ENCODE measurements at regions not wholly inside any gene's neighbourhood (a gene's known extent, or its start where the extent isn't known, plus 50 kb on each side); places are given as distances from the start of the nearest gene placed in this dataset.

DNA sequence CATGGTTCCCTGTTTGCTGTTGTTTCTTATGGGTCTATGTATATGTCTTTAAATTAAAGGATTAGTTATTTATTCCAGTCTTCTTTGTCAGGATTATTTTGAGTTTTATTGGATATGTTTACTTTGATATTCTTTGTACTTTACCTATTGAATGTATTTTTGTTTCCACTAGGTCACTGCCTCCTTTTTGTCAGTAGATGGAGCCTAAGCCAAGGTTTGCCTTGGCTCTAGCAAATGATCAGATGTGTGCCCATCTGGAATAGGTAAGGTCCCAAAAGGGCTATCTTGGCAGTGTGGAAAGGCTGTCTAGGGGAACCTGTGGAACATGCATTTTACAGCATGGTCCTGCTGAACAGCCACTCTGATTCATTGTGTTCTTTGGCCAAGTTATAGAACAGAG lies 337.3 kb upstream of the GHITM start:
- Histone ChIP-seq H3K27me3 (ENCODE audit: control insufficient read depth in 1 of 2, insufficient read depth in 2 of 2, low read length in 2 of 2) (no peaks in the 10 kb centered on the region), H3K4me3 (ENCODE audit: low read depth in 1 of 2, low read length in 2 of 2) (no peak overlapping the region), H3K36me3 (ENCODE audit: insufficient read depth, low read length) (no peaks in the 10 kb centered on the region), H3K4me1 (ENCODE audit: insufficient read depth, low read length) (no peaks in the 10 kb centered on the region), H3K9me3 (ENCODE audit: low read length) (no peaks in the 10 kb centered on the region), H3K27ac (ENCODE audit: low read depth, low read length) (no peak overlapping the region), H3K9ac (ENCODE audit: low read length) (no peak overlapping the region)

DNA sequence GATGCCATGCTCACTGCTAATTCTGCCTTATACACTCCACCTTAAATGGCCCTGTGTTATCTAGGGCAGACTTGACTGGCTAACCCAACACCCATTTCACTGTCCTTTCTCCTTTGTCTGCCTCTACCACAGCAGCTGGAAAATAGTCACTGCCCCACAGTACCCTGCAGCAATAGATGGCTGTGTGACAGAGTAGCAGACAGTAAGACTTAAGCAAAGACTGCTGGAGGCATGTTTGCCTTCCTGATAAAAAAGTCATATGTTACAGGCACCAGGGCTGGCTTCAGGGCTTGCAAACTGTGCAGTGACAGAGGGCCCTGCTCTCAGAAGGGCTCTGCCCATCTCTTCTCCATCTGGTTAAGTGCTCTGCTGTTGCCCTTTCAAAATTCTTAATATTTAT lies 332.6 kb upstream of the GHITM start:
- Histone ChIP-seq H3K9me3 (ENCODE audit: low read length) (no peaks in the 10 kb centered on the region), H3K27me3 (ENCODE audit: control insufficient read depth in 1 of 2, insufficient read depth in 2 of 2, low read length in 2 of 2) (no peaks in the 10 kb centered on the region), H3K4me1 (ENCODE audit: insufficient read depth, low read length) (no peaks in the 10 kb centered on the region), H3K27ac (ENCODE audit: low read depth, low read length) (no peak overlapping the region), H3K4me3 (ENCODE audit: low read depth in 1 of 2, low read length in 2 of 2) (no peak overlapping the region), H3K9ac (ENCODE audit: low read length) (no peak overlapping the region), H3K36me3 (ENCODE audit: insufficient read depth, low read length) (no peaks in the 10 kb centered on the region)

DNA sequence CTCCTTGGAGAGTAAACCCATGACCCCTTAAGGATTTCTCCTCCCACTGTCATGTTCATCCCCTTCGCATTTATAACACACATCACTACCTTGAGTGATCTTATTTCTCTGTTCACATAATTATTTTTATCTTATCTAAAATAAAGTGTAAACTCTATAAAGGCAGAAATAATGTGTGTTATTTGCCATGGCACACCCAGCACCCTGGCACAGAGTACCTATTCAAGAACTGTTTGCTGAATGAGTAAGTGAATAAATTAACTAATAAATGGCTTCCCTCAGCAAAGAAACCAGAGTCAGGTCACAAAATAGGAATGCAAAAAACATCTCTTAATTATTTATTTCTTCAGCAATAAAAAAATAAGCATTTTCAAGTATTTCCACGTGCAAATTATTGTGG lies 330.3 kb upstream of the GHITM start:
- Histone ChIP-seq H3K36me3 (ENCODE audit: insufficient read depth, low read length) (no peaks in the 10 kb centered on the region), H3K27ac (ENCODE audit: low read depth, low read length) (no peak overlapping the region), H3K9ac (ENCODE audit: low read length) (no peak overlapping the region), H3K9me3 (ENCODE audit: low read length) (no peaks in the 10 kb centered on the region), H3K4me1 (ENCODE audit: insufficient read depth, low read length) (no peaks in the 10 kb centered on the region), H3K27me3 (ENCODE audit: control insufficient read depth in 1 of 2, insufficient read depth in 2 of 2, low read length in 2 of 2) (no peaks in the 10 kb centered on the region), H3K4me3 (ENCODE audit: low read depth in 1 of 2, low read length in 2 of 2) (no peak overlapping the region)

GRCh38 chr10:83816942-83817341 lies 322.4 kb upstream of the GHITM start:
- Histone ChIP-seq H3K4me3 (ENCODE audit: low read depth in 1 of 2, low read length in 2 of 2) (no peak overlapping the region), H3K4me1 (ENCODE audit: insufficient read depth, low read length) (no peaks in the 10 kb centered on the region), H3K9me3 (ENCODE audit: low read length) (no peaks in the 10 kb centered on the region), H3K27ac (ENCODE audit: low read depth, low read length) (no peak overlapping the region), H3K36me3 (ENCODE audit: insufficient read depth, low read length) (no peaks in the 10 kb centered on the region), H3K27me3 (ENCODE audit: control insufficient read depth in 1 of 2, insufficient read depth in 2 of 2, low read length in 2 of 2) (no peaks in the 10 kb centered on the region), H3K9ac (ENCODE audit: low read length) (no peak overlapping the region)

DNA sequence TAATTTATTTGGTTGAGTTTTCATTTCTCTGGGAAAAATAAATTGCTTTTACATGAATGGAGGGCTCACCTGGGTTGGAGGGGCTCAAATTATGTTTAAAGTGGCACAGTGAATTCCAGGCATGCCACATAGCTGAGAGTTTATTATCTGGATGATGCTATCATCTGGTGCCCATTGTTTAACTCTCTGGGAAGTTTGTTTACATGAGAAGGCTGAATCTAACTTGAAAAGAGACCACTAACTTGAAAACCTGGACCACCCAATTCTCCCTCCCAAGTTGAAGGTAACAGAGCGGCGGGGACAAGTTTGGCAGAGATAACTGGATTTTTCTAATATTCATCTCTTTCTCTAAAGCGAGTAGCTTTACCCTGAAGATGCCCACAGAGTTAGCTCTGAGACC lies 321.5 kb upstream of the GHITM start:
- H3K27ac ChIP-seq (ENCODE audit: low read depth, low read length): no peak overlapping the region
- H3K27me3 ChIP-seq (ENCODE audit: control insufficient read depth in 1 of 2, insufficient read depth in 2 of 2, low read length in 2 of 2): no peaks in the 10 kb centered on the region
- H3K36me3 ChIP-seq (ENCODE audit: insufficient read depth, low read length): no peaks in the 10 kb centered on the region
- H3K4me1 ChIP-seq (ENCODE audit: insufficient read depth, low read length): no peaks in the 10 kb centered on the region
- no peak overlapping the region for H3K4me3 ChIP-seq (ENCODE audit: low read depth in 1 of 2, low read length in 2 of 2)
- H3K9ac ChIP-seq (ENCODE audit: low read length): no peak overlapping the region
- H3K9me3 ChIP-seq (ENCODE audit: low read length): no peaks in the 10 kb centered on the region

GRCh38 chr10:83819609-83820008 lies 319.7 kb upstream of the GHITM start:
- Histone ChIP-seq H3K27me3 (ENCODE audit: control insufficient read depth in 1 of 2, insufficient read depth in 2 of 2, low read length in 2 of 2) (no peaks in the 10 kb centered on the region), H3K27ac (ENCODE audit: low read depth, low read length) (no peak overlapping the region), H3K9me3 (ENCODE audit: low read length) (no peaks in the 10 kb centered on the region), H3K36me3 (ENCODE audit: insufficient read depth, low read length) (no peaks in the 10 kb centered on the region), H3K4me3 (ENCODE audit: low read depth in 1 of 2, low read length in 2 of 2) (no peak overlapping the region), H3K4me1 (ENCODE audit: insufficient read depth, low read length) (no peaks in the 10 kb centered on the region), H3K9ac (ENCODE audit: low read length) (no peak overlapping the region)

GRCh38 chr10:83820033-83820432 lies 319.3 kb upstream of the GHITM start:
- Histone ChIP-seq H3K9me3 (ENCODE audit: low read length) (no peaks in the 10 kb centered on the region), H3K4me3 (ENCODE audit: low read depth in 1 of 2, low read length in 2 of 2) (no peak overlapping the region), H3K27me3 (ENCODE audit: control insufficient read depth in 1 of 2, insufficient read depth in 2 of 2, low read length in 2 of 2) (no peaks in the 10 kb centered on the region), H3K36me3 (ENCODE audit: insufficient read depth, low read length) (no peaks in the 10 kb centered on the region), H3K4me1 (ENCODE audit: insufficient read depth, low read length) (no peaks in the 10 kb centered on the region), H3K9ac (ENCODE audit: low read length) (no peak overlapping the region), H3K27ac (ENCODE audit: low read depth, low read length) (no peak overlapping the region)

DNA sequence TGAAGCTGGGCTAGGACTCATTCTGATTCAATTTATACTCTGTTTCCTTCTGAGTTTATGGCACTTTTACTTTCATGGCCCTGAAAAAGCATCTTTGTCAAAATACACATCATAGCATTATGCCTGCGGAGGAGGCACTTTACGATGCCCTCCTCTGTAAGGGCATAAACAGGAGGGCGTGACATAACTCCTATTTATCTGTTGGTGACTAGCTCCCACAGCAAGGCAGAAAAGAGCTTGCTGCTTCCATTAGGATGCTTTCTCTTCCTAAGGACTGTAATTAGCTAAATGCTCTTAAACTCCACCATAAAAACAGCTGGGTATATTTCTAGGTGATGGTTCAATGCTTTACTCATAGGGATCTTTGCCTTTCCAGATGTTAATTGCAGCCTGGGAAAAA lies 315.2 kb upstream of the GHITM start:
- Histone ChIP-seq H3K9me3 (ENCODE audit: low read length) (no peaks in the 10 kb centered on the region), H3K4me1 (ENCODE audit: insufficient read depth, low read length) (no peaks in the 10 kb centered on the region), H3K9ac (ENCODE audit: low read length) (no peak overlapping the region), H3K4me3 (ENCODE audit: low read depth in 1 of 2, low read length in 2 of 2) (no peak overlapping the region), H3K27me3 (ENCODE audit: control insufficient read depth in 1 of 2, insufficient read depth in 2 of 2, low read length in 2 of 2) (no peaks in the 10 kb centered on the region), H3K27ac (ENCODE audit: low read depth, low read length) (no peak overlapping the region), H3K36me3 (ENCODE audit: insufficient read depth, low read length) (no peaks in the 10 kb centered on the region)

GRCh38 chr10:83834096-83834495 lies 305.2 kb upstream of the GHITM start:
- no peaks in the 10 kb centered on the region for H3K36me3 ChIP-seq (ENCODE audit: insufficient read depth, low read length)
- no peaks in the 10 kb centered on the region for H3K27me3 ChIP-seq (ENCODE audit: control insufficient read depth in 1 of 2, insufficient read depth in 2 of 2, low read length in 2 of 2)
- H3K4me1 ChIP-seq (ENCODE audit: insufficient read depth, low read length): no peaks in the 10 kb centered on the region

DNA sequence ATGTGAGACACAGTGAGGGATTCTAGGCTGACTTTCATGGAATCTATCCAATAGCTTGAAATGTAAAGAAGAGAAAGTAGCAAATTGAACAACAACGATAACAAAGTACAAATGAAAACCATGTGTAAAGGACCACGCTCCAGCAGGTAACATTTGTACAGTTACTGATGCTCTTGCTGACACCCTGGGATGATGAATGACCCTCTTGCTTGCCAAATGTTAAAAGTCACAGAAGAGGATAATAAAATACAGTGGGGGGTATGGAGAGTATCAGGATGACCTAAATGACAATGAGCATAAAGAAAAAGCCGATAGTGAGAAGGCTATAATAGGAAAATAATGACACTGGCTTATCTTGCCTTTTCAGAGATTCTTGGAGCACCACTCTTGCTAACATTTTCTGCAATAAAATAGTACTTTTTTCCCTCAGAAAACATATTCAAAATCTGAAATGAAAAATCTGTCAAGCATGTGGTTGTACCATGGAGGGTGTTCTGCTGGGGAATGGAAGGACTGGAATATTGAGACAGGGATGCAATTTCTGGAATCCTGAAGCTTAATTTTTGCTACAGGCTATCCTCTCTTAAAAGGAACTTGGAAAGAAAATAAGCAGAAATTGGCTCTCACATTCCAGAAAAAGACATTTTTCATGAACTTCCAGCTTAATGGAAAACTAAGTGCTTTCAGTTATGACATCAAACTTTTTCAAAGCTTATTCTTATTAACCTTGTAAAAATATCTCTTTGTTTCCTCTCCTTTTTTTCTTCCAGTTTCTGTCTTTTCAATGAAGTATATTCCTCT lies 303.2 kb upstream of the GHITM start:
- H3K4me1 ChIP-seq (ENCODE audit: insufficient read depth, low read length): no peaks in the 10 kb centered on the region
- no peak overlapping the region for H3K4me3 ChIP-seq (ENCODE audit: low read depth in 1 of 2, low read length in 2 of 2)
- no peak overlapping the region for H3K9ac ChIP-seq (ENCODE audit: low read length)
- H3K27ac ChIP-seq (ENCODE audit: low read depth, low read length): no peak overlapping the region
- H3K9me3 ChIP-seq (ENCODE audit: low read length): no peaks in the 10 kb centered on the region
- H3K27me3 ChIP-seq (ENCODE audit: control insufficient read depth in 1 of 2, insufficient read depth in 2 of 2, low read length in 2 of 2): no peaks in the 10 kb centered on the region
- H3K36me3 ChIP-seq (ENCODE audit: insufficient read depth, low read length): no peaks in the 10 kb centered on the region

More at GRCh38 chr10:83834096-83834495, 305.2 kb upstream of the GHITM start:
- Histone ChIP-seq H3K9ac (ENCODE audit: low read length) (no peak overlapping the region), H3K9me3 (ENCODE audit: low read length) (no peaks in the 10 kb centered on the region), H3K27ac (ENCODE audit: low read depth, low read length) (no peak overlapping the region), H3K4me3 (ENCODE audit: low read depth in 1 of 2, low read length in 2 of 2) (no peak overlapping the region)

DNA sequence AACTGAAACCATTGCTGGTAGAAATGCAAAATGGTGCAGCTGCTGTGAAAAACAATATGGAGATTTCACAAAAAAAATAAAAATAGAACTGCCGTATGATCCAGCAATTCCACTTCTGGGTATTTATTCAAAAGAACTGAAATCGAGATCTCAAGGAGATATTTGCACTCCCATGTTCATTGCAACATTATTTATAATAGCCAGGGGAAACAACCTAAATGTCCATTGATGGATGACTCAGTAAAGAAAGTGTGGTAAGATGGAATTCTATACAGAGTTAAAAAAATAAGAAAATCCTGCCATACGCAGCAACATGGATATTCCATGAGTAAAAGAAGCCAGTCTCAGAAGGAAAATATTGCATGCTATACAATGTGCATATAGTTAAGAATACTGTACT lies 290.6 kb upstream of the GHITM start:
- Histone ChIP-seq H3K4me1 (ENCODE audit: insufficient read depth, low read length) (no peaks in the 10 kb centered on the region), H3K27ac (ENCODE audit: low read depth, low read length) (no peak overlapping the region), H3K9me3 (ENCODE audit: low read length) (no peaks in the 10 kb centered on the region), H3K4me3 (ENCODE audit: low read depth in 1 of 2, low read length in 2 of 2) (no peak overlapping the region), H3K27me3 (ENCODE audit: control insufficient read depth in 1 of 2, insufficient read depth in 2 of 2, low read length in 2 of 2) (no peaks in the 10 kb centered on the region), H3K9ac (ENCODE audit: low read length) (no peak overlapping the region), H3K36me3 (ENCODE audit: insufficient read depth, low read length) (no peaks in the 10 kb centered on the region)

- no peak overlapping the region for H3K4me3 ChIP-seq (ENCODE audit: low read depth in 1 of 2, low read length in 2 of 2)
- no peak overlapping the region for H3K9ac ChIP-seq (ENCODE audit: low read length)
- no peaks in the 10 kb centered on the region for H3K27me3 ChIP-seq (ENCODE audit: control insufficient read depth in 1 of 2, insufficient read depth in 2 of 2, low read length in 2 of 2)
- H3K9me3 ChIP-seq (ENCODE audit: low read length): no peaks in the 10 kb centered on the region
- no peaks in the 10 kb centered on the region for H3K36me3 ChIP-seq (ENCODE audit: insufficient read depth, low read length)
- H3K27ac ChIP-seq (ENCODE audit: low read depth, low read length): no peak overlapping the region
- no peaks in the 10 kb centered on the region for H3K4me1 ChIP-seq (ENCODE audit: insufficient read depth, low read length)
Measured at GRCh38 chr10:83849150-83849549, 290.2 kb upstream of the GHITM start.
